GM12864 (cell line): ENCODE measurements at regions not wholly inside any gene's neighbourhood (a gene's known extent, or its start where the extent isn't known, plus 50 kb on each side); places are given as distances from the start of the nearest gene placed in this dataset.

ENCODE experiments used
- DNase-seq: peaks from one replicate; pipeline ENCODE4 v3.0.0-alpha.2; 2011; ENCODE audit warnings: low read depth
- H3K4me3 ChIP-seq: 2 replicates; pipeline ENCODE4 v1.5.1; 2011; ENCODE audit warnings: mild to moderate bottlenecking, low read depth, low read length, control low read depth
- TF ChIP-seq, protein P1 (sequence below): IDR thresholded peaks from 2 replicates; pipeline ENCODE4 v1.5.1; 2011; ENCODE audit warnings: low read depth, mild to moderate bottlenecking, moderate library complexity, low read length, control low read depth, inconsistent platforms; ENCODE audit errors: missing control alignments

DNA sequence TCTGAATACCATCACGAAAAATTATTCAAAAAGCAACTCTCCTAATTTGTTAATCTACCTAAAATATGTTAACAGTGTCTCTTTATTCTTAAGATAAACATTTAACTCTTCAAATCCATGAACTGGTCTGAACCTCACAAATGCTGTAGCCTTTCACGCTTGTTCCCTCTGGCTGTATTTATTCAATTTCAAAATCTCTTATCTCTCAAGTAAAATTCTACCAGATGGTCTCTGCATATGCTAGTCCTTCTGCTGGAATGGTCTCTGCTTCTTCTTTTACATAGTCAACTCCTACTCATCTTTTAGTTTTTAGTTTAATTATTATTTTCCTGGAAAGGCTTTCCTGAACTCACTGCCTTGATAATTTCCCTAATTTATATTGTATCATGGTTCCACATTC, 232.9 kb upstream of the PCDH20 start:
- TF ChIP-seq, protein P1, sequence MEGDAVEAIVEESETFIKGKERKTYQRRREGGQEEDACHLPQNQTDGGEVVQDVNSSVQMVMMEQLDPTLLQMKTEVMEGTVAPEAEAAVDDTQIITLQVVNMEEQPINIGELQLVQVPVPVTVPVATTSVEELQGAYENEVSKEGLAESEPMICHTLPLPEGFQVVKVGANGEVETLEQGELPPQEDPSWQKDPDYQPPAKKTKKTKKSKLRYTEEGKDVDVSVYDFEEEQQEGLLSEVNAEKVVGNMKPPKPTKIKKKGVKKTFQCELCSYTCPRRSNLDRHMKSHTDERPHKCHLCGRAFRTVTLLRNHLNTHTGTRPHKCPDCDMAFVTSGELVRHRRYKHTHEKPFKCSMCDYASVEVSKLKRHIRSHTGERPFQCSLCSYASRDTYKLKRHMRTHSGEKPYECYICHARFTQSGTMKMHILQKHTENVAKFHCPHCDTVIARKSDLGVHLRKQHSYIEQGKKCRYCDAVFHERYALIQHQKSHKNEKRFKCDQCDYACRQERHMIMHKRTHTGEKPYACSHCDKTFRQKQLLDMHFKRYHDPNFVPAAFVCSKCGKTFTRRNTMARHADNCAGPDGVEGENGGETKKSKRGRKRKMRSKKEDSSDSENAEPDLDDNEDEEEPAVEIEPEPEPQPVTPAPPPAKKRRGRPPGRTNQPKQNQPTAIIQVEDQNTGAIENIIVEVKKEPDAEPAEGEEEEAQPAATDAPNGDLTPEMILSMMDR, result no peak
- H3K4me3 ChIP-seq, result no peak overlapping the region
- no peak for DNase-seq

DNA sequence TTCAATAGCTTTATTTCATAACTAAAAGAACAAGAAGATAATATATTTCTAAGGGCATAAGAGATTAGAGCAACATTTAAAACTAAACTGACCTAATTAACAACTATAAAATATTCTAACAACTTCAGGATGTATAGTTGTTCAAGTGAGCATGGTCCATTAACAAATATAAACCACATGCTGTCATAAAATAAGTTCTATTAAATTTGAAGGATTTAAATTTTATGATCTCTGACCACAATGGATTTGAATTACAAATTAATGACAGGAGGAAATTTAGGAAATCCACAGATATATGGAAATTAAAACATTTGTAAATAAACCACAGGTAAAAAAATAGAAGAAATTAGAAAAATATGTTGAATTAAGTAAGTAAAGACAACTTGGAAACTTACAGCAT, 196.5 kb upstream of the PCDH20 start:
- DNase-seq, result no peak
- TF ChIP-seq, protein P1, result no peak
- H3K4me3 ChIP-seq, result no peak overlapping the region

DNA sequence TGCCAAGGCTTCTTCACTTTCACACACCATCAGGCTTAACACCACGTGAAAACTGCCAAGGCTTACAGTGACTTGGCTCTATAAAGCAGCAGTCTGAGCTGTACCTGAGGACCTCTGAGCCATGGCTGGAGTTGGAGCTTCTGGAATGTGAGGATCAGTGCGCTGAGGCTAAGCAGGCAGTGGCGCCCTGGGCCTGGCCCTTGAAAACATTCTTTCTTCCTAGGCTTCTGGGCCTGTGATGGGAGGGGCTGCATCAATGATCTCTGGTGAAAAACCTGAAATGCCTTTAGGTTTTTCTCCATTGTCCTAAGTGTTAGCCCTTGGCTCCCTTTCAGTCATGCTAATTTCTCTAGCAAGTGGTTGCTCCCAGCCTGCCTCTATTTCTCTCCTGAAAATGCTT, 192.5 kb upstream of the PCDH20 start:
- TF ChIP-seq, protein P1, result no peak
- no peak overlapping the region for H3K4me3 ChIP-seq
- DNase-seq, result no peak

DNA sequence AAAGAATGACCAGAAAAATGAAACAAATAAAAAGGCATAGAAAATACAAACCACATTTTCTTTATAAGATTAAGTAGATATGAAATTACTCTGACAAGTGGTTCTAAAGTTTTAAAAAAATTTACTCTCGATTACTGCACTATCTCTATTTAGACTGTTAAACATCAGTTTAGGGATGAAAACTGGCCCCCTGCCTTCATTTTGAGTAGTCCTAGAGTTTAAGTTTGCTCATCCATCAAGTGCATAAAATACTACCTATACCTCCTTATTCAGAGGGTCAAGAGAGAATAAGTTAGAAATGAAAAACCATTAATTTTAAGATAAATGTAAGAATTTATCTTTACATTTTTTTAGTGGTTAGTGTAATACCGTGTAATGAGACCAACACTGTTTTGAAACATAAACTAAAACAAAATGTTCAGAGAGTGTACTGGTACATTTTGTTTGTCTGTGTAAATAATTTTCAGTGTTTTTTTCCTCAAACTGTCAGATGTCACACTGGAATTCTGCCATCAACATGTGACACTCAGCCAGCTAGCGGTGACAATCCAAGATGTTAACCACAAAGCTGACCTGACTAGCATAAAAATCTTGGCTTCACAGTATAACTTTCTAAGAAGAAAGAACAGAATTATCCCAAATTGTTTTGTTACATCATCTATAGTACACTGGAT, 184.8 kb upstream of the PCDH20 start:
- TF ChIP-seq, protein P1, result no peak
- no peak for DNase-seq
- no peak overlapping the region for H3K4me3 ChIP-seq

DNA sequence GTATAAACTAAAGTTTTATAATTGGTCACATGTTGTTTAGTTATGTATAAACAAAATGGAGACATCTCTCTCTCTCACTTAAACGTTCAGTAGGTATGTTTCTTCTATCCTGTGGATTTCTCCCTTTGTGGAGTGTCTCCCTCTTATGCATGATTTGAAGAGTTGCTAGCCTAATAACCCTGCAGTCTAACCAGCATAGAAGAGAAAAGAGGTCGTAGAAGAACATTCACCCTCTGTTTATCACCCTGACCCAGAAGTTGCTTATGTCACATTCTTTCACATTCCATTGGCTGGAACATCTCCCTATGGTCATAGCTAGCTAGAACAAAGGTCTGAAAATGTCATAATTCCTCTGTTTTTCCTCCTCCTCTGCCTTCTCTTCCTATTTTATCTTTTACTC, 176.8 kb upstream of the PCDH20 start:
- no peak for DNase-seq
- no peak overlapping the region for H3K4me3 ChIP-seq
- TF ChIP-seq, protein P1, result no peak

DNA sequence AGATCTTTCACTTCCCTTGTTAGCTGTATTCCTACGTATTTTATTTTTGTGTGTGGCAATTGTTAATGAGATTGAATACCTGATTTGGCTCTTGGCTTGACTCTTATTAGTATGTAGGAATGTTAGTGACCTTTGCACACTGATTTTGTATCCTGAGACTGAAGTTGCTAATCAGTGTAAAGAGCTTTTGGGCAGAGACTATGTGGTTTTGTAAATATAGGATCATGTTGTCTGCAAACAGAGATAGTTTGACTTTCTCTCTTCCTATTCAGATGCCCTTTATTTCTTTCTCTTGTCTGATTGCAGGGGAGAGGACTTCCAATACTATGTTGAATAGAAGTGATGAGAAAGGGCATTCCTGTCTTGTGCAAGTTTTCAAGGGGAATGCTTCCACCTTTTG, 160.3 kb upstream of the PCDH20 start:
- TF ChIP-seq, protein P1, result no peak
- DNase-seq, result no peak
- no peak overlapping the region for H3K4me3 ChIP-seq

DNA sequence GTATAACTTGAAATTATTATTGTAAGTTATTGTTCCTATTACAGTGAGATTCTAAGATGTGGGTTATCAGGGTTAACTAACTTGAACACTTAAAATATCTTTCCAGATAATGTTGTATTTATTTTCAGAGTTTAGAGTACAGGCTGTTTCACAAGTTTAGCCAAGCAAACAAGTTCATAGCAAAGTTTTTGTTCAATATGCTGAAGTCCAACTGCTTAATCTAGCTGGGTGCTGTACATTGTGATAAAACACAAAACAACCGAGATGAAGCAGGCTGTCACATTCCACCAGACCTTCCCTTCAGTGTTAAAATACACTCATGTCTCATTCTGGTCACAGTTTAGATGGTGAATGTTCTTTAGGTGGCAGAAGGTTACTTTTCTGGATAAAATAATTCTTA, 148.0 kb upstream of the PCDH20 start:
- TF ChIP-seq, protein P1, result no peak
- no peak overlapping the region for H3K4me3 ChIP-seq
- DNase-seq, result no peak
